Sigmoid colon (tissue), 4 donors: ENCODE measurements at regions not wholly inside any gene's neighbourhood (a gene's known extent, or its start where the extent isn't known, plus 50 kb on each side); places are given as distances from the start of the nearest gene placed in this dataset.

Experiments used
- POLR2A ChIP-seq, 2 donors: fragments of 450-650 bp; IDR thresholded peaks; one replicate each; pipeline ENCODE4 v1.6.1; 2016; ENCODE audit warnings: antibody characterized with exemption in 2 of 2, mild to moderate bottlenecking in 2 of 2, moderate library complexity in 2 of 2
- POLR2AphosphoS5 ChIP-seq, 4 donors: sonication (generic); formaldehyde crosslinking; IDR thresholded peaks; one replicate each; pipeline ENCODE4 v1.6.1; 2017; ENCODE audit warnings: antibody characterized with exemption in 4 of 4
- TF ChIP-seq, protein P1 (sequence below), 4 experiments: fragments of 450-650 bp in 3 of 4; fragments of 200-600 bp in 1 of 4; IDR thresholded peaks; one replicate each; pipeline ENCODE4 v1.5.1; 2016 to 2019; ENCODE audit warnings: antibody characterized with exemption in 4 of 4, mild to moderate bottlenecking in 3 of 4, moderate library complexity in 2 of 4

DNA sequence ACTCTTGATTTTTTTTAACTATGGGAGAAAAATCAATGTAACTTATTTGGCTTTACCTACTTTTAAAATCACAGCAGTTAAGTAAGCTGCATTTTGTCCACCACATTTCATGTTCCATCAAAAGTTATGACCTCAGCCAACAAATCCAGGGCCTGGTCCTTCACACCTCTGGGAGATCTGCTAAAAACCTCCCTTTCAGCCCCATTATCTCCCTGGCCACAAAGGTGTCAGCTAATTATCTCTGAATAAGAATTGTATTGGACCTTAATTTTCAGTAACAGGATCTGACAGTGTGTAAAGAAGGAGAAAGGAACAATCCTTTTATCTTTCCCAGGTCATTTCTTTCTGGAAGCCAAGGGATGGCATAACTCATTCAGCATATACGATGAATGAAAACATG is 359.3 kb downstream of the TMEM182 start:
- TF ChIP-seq, protein P1, sequence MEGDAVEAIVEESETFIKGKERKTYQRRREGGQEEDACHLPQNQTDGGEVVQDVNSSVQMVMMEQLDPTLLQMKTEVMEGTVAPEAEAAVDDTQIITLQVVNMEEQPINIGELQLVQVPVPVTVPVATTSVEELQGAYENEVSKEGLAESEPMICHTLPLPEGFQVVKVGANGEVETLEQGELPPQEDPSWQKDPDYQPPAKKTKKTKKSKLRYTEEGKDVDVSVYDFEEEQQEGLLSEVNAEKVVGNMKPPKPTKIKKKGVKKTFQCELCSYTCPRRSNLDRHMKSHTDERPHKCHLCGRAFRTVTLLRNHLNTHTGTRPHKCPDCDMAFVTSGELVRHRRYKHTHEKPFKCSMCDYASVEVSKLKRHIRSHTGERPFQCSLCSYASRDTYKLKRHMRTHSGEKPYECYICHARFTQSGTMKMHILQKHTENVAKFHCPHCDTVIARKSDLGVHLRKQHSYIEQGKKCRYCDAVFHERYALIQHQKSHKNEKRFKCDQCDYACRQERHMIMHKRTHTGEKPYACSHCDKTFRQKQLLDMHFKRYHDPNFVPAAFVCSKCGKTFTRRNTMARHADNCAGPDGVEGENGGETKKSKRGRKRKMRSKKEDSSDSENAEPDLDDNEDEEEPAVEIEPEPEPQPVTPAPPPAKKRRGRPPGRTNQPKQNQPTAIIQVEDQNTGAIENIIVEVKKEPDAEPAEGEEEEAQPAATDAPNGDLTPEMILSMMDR (IDR thresholded peaks at IDR 0.05) = no peak
- no peak for TF ChIP-seq POLR2AphosphoS5 (IDR thresholded peaks at IDR 0.05)
- TF ChIP-seq POLR2A (IDR thresholded peaks at IDR 0.05) = no peak
